K562 (cell line): ENCODE measurements at regions not wholly inside any gene's neighbourhood (a gene's known extent, or its start where the extent isn't known, plus 50 kb on each side); places are given as distances from the start of the nearest gene placed in this dataset.

Experiments used
- AFF1 ChIP-seq, 2 experiments: fragments of 450-650 bp; IDR thresholded peaks; 2 replicates each; pipeline ENCODE4 v1.6.1; 2018; ENCODE audit warnings: mild to moderate bottlenecking in 2 of 2, low read depth in 1 of 2; ENCODE audit not compliant: partially characterized antibody in 2 of 2
- CAMTA2 ChIP-seq: fragments of 250-450 bp; sonication (Bioruptor Pico); conservative IDR thresholded peaks from 2 replicates; pipeline ENCODE4 v1.5.1; 2022
- ELK1 ChIP-seq: sonication (generic); formaldehyde crosslinking; IDR thresholded peaks from 2 replicates; pipeline ENCODE4 v1.8.1; 2022; ENCODE audit warnings: missing genetic modification reagents
- EP300 ChIP-seq: IDR thresholded peaks from 2 replicates; pipeline ENCODE4 v1.6.1; 2012; ENCODE audit warnings: low read length, improper control_type of control experiment
- EP400 ChIP-seq: fragments of 450-650 bp; IDR thresholded peaks from 2 replicates; pipeline ENCODE4 v1.6.1; 2017; ENCODE audit warnings: antibody characterized with exemption, mild to moderate bottlenecking, moderate library complexity
- KDM2B ChIP-seq: fragments of 250-450 bp; sonication (Bioruptor Pico); IDR thresholded peaks from 2 replicates; pipeline ENCODE4 v1.8.0; 2021; ENCODE audit warnings: mild to moderate bottlenecking, moderate library complexity
- KLF13 ChIP-seq: fragments of 450-650 bp; IDR thresholded peaks from 2 replicates; pipeline ENCODE4 v1.6.1; 2016; ENCODE audit warnings: missing genetic modification characterization, low read depth, mild to moderate bottlenecking, missing compliant biosample characterization, moderate library complexity, borderline replicate concordance
- PURB ChIP-seq: sonication (generic); formaldehyde crosslinking; IDR thresholded peaks from 2 replicates; pipeline ENCODE4 v1.9.0; 2021; ENCODE audit warnings: low read depth, mild to moderate bottlenecking, missing genetic modification reagents
- SAFB2 ChIP-seq: fragments of 200-400 bp; formaldehyde crosslinking; IDR thresholded peaks from 2 replicates; pipeline ENCODE4 v1.6.1; 2018; ENCODE audit warnings: borderline replicate concordance, low read length, low read depth, moderate library complexity; ENCODE audit not compliant: severe bottlenecking
- TAF7 ChIP-seq: fragments of 450-650 bp; IDR thresholded peaks from 2 replicates; pipeline ENCODE4 v1.6.1; 2016; ENCODE audit warnings: missing genetic modification characterization, missing compliant biosample characterization
- ZNF639 ChIP-seq, 2 experiments: fragments of 200-800 bp in 1 of 2; sonication (Bioruptor generic) in 1 of 2; sonication (generic) in 1 of 2; formaldehyde crosslinking in 1 of 2; IDR thresholded peaks in 1 of 2; conservative IDR thresholded peaks in 1 of 2; 2 replicates each; pipeline versions ENCODE4 v1.5.0 to v1.6.1; 2016 to 2020; ENCODE audit warnings: missing compliant biosample characterization in 1 of 2, missing genetic modification characterization in 1 of 2, missing genetic modification reagents in 1 of 2

GRCh38 chr1:65527190-65527589 is 106.7 kb downstream of the LEPR start (continued):
- TF ChIP-seq AFF1 (IDR thresholded peaks at IDR 0.05; ENCODE audit: low read depth in 1 of 2, partially characterized antibody in 2 of 2), result peak in 1 of 2 experiments; percentile 24
- TF ChIP-seq ELK1, result no peak
- no peak for TF ChIP-seq CAMTA2
- no peak for TF ChIP-seq PURB (CRISPR knock-in tag)
- TF ChIP-seq EP300, result 0 out of 2 replicates have a peak, but pooled peaks have one; percentile 17
- TF ChIP-seq KLF13 (tag), result no peak
- 0 out of 4 replicates have a peak, but pooled peaks of 1 of the 2 experiments have one; percentile 27 for TF ChIP-seq ZNF639 (CRISPR knock-in tag; conservative IDR thresholded peaks at IDR 0.05 in 1 of 2, IDR thresholded peaks at IDR 0.05 in 1 of 2)
- 0 out of 2 replicates have a peak, but pooled peaks have one; percentile 16 for TF ChIP-seq KDM2B (CRISPR knock-in tag)
- no peak for TF ChIP-seq SAFB2
- TF ChIP-seq EP400, result no peak; the same call in 1 of the 2 replicates
- TF ChIP-seq TAF7 (tag), result no peak
